GM21423 (cell line): ENCODE measurements at regions not wholly inside any gene's neighbourhood (a gene's known extent, or its start where the extent isn't known, plus 50 kb on each side); places are given as distances from the start of the nearest gene placed in this dataset.
"Not testable (repeated sequence)": the region's sequence is repeated elsewhere in the genome, so short reads cannot be mapped to it uniquely, and the experiment has no call there.

ENCODE experiments used
- ATAC-seq: cut with Tn5 transposase; IDR thresholded peaks from one replicate; pipeline ENCODE4 v1.9.1; 2021; ENCODE audit warnings: mild to moderate bottlenecking, moderate library complexity; ENCODE audit not compliant: unreplicated experiment

DNA sequence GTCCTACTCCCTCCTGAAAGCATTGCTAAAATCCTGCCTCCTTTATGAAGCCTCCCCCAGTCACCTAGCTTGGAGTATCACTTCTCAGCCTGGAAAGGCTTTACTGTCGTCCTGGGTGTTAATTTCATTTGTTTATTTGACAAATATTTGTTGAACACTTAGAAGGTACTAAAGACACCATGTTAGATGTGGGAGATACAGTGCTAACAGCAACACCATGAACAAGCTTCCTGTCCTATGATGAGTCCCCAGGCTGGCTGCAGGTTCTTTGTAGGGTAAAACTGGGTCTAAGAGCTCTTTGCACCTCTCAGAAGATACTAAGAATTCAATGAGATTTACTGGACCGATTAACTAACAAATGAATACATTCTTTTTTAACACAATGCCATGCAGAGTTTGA is 109.2 kb upstream of the TMEM170B start:
- ATAC-seq, result peak; percentile 24

GRCh38 chr6:11427723-11428245 is 109.8 kb upstream of the TMEM170B start:
- no peak for ATAC-seq

DNA sequence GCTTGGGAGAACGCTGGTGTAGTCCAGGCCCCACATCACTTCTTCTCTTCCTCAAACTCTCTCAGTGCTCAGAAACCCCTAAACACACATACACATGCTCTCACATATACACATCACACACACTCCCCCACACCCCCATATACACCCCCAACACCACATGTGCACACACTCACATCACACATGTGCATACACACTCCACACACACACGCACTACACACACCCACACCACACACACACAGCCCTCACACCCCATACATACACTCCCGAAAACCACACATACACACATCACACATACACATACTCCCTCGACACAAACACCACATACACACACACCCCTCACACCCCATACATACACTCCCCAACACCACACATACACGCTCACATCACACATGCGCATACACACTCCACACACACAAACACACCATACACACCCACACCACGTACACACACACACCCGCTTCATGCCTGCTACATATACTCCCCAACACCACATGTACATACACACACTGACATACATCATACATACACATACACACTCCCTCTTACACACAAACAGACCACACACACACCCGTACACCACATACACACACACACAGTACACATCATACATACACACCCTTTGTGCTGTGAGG is 110.3 kb upstream of the TMEM170B start:
- ATAC-seq, result no peak

DNA sequence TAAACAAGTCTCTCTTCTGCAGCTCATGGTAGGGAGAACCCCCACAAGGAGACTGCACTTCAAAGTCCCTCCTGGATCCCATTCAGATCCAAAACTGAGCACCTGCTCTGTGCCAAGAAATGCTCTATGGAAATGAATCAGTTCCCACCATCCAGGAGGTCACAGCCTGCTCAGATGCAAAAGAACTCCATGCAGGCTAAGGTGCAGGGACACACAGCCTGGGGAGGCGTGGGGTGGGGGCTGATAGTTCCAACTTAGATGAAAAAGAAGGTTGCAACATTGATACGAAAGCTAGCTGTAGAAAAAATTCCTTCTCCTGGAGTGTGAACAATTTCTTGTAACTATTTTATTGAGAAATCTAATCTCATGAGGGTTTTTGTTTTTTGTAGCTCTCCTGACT is 111.0 kb upstream of the TMEM170B start:
- no peak for ATAC-seq

DNA sequence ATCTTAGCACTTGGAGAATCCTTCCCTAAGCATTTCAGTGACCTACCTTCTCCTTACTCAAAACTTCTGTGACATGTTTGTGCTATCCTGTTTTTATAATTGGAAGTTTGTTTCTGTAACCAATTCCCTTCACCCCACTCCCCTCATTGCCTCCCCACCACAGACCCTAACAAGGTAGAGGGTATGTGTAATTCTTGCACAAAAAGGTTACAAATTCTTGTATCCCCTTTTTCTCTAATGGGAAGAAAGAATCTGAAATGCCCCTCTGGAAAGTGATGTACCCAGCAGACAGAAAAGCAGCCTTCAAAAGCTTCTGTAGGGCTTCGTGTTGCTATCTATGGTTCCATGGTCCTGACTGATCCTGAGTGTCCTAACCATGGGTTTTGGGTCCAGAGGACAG is 111.7 kb upstream of the TMEM170B start:
- no peak for ATAC-seq

GRCh38 chr6:11425431-11425871 is 112.1 kb upstream of the TMEM170B start:
- no peak for ATAC-seq

- no peak for ATAC-seq
Observed at GRCh38 chr6:11424395-11425034, 113.0 kb upstream of the TMEM170B start.

- ATAC-seq, result no peak
Observed at GRCh38 chr6:11423667-11424066, 113.9 kb upstream of the TMEM170B start.

DNA sequence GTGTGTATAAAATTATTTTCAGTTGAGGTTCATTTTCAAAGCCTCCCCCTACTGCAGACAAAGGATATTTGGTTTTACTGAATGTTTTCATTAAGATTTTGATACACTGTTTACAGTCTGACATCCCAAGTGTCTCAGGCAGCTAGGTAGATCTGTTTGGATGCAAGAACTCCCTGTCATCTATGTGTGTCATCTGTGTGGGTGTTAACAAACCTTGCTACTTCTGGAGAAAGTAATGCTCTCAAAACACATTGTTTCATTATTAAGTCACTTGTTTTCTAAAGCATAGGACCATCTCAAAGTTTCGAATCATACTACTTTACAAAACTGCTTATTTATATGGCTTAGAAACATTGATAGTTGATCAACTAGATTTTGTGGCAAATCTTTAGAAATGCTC is 114.5 kb upstream of the TMEM170B start:
- no peak for ATAC-seq

- ATAC-seq, result no peak
Observed at GRCh38 chr6:11419763-11420453, 117.6 kb upstream of the TMEM170B start.

DNA sequence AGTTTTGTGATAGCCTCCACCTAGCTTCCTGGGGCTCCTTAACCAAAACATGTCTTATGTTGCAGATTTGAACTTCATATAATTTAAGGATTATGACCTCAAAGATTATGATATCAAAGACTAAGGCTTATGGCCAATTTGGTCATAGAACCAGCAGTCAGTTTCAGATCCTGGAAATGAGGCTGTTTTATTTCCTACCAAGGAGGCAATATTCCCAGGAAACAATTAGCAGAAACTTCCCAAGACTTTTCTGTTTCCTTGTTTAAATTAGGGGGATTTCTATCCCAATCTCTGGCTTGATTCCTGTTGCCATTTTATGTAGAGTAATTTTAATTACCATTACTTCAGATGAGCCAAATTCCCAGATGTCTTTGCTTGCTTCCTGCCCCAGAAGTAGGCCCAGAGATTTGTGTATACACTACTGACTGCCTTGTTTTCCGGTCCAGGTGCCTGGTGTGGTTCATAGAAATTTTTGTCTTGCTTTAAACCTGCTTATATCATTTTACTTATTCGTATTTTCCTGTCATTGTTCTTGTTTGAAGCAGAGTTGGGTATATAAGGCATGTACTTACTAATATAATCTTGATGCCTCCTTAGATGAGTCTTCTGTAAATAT is 119.2 kb upstream of the TMEM170B start:
- ATAC-seq, result no peak

GRCh38 chr6:11416936-11417576 is 120.5 kb upstream of the TMEM170B start:
- ATAC-seq, result no peak

GRCh38 chr6:11416099-11416935 is 121.2 kb upstream of the TMEM170B start:
- not testable (repeated sequence) for ATAC-seq

GRCh38 chr6:11415557-11415956 is 122.0 kb upstream of the TMEM170B start:
- ATAC-seq, result no peak

DNA sequence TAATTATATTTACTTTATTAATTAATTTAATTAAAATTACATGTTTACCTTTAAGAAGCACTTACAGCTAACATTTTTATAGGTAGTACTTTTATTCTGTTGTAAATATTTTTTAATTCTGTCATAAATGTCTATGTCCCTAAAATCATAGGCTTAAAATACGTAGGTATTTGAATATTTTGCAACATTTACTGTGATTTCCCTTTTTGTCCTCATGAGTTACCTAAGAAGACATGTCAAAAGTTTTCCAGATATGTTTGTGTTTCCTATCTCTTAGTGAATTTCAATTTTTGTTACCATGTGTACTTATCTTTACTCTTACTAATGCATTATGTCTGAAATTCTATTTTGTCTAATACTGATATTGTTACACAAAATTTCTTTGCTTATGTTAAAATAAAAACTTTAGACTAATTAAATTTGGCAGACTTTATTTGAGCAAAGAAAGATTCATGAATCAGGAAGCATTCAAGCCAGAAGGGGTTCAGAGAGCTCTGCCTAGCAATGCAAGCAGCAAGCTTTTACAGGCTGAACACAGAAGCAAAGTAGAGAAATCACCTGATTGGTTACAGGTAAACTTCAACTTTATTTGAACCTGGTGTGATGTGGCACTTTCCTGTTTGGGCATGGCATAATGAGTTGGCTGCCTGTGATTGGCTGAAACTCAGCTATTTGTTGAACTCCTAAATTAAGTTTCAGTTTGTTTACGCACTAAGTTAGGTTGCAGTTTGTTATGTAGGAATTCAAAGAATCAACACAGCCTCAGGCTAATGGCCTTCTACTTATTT is 123.2 kb upstream of the TMEM170B start:
- no peak for ATAC-seq

GRCh38 chr6:11413728-11414127 is 123.8 kb upstream of the TMEM170B start:
- ATAC-seq, result no peak

GRCh38 chr6:11413117-11413687 is 124.3 kb upstream of the TMEM170B start:
- no peak for ATAC-seq

- ATAC-seq, result no peak
Observed at GRCh38 chr6:11412616-11413015, 124.9 kb upstream of the TMEM170B start.

DNA sequence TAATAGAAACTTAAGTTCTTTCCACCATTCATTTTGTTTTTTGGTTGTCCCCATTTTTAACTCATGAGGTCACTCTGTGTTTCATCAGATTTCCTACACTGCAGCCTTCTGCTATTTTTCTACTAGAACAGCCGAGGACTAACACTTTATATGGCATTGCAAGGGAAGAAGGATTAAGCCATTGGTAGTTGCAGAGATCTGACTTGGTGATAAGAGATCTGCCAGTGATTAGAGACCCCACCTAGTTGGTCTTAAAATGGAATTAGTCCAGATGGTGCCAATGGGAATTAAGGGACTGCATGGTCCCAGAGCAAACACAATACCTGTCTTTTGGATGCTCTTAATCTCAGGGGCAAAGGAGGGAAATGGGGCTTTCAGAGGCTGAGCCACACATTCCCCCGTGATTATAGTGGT is 125.5 kb upstream of the TMEM170B start:
- no peak for ATAC-seq
